ENCODE measurements at regions not wholly inside any gene's neighbourhood (a gene's known extent, or its start where the extent isn't known, plus 50 kb on each side); places are given as distances from the start of the nearest gene placed in this dataset.
"Not testable (repeated sequence)": the region's sequence is repeated elsewhere in the genome, so short reads cannot be mapped to it uniquely, and the experiment has no call there.

GRCh38 chr5:44532981-44533380 is 143.8 kb upstream of the FGF10 start:
- DNase-seq, result no peak
- ChIA-PET POLR2A (ENCODE audit: unreplicated experiment) (no interaction called here), CTCF (no interaction called here)
- Histone ChIP-seq H3K9me2 (replicated peaks; ENCODE audit: low read length) (no peaks in the 10 kb centered on the region), H3K9me3 (ENCODE audit: low read length) (no peaks in the 10 kb centered on the region), H3K27ac (ENCODE audit: low read length) (no peak overlapping the region), H3K9ac (ENCODE audit: low read length) (no peak overlapping the region), H3K36me3 (ENCODE audit: low read depth, low read length) (no peaks in the 10 kb centered on the region), H3K4me1 (ENCODE audit: insufficient read depth, low read length) (no peaks in the 10 kb centered on the region), H3F3A (ENCODE audit: low read length, unreplicated experiment) (no peaks in the 10 kb centered on the region), H3K4me2 (ENCODE audit: low read length) (no peak overlapping the region), H3K27me3 (ENCODE audit: low read length) (peaks cover 7% of the 10 kb centered on the region; the same call in 1 of the 2 replicates), H4K20me1 (ENCODE audit: low read length) (no peaks in the 10 kb centered on the region), H2AFZ (ENCODE audit: low read length) (no peak overlapping the region), H3K79me2 (ENCODE audit: low read length) (no peaks in the 10 kb centered on the region), H3K4me3 (ENCODE audit: low read length) (no peak overlapping the region)
- intact Hi-C loops (cut with micrococcal nuclease), result no loop called here
- ATAC-seq, result no peak
- no TSS peak for BruUV-seq (replicated peaks)
- no peak for TF ChIP-seq CTCF (conservative IDR thresholded peaks at IDR 0.05; ENCODE audit: low read depth, low read length)
- TF ChIP-seq EZH2 (IDR thresholded peaks at IDR 0.05; ENCODE audit: low read length, unreplicated experiment), result no peak
- no peak for TF ChIP-seq EZH2phosphoT487 (IDR thresholded peaks at IDR 0.05; ENCODE audit: borderline replicate concordance, low read length)

- H3K4me3 ChIP-seq (ENCODE audit: low read length); BruUV-seq (replicated peaks); H3K27ac ChIP-seq (ENCODE audit: low read length); H3K9me2 ChIP-seq (replicated peaks; ENCODE audit: low read length); H3K4me1 ChIP-seq (ENCODE audit: insufficient read depth, low read length); CTCF ChIA-PET; H3K36me3 ChIP-seq (ENCODE audit: low read depth, low read length); H3F3A ChIP-seq (ENCODE audit: low read length, unreplicated experiment); POLR2A ChIA-PET (ENCODE audit: unreplicated experiment); H3K79me2 ChIP-seq (ENCODE audit: low read length); H3K4me2 ChIP-seq (ENCODE audit: low read length); intact Hi-C loops (cut with micrococcal nuclease); H2AFZ ChIP-seq (ENCODE audit: low read length); H3K27me3 ChIP-seq (ENCODE audit: low read length); ATAC-seq; H3K9ac ChIP-seq (ENCODE audit: low read length); H4K20me1 ChIP-seq (ENCODE audit: low read length); DNase-seq; H3K9me3 ChIP-seq (ENCODE audit: low read length): not testable (repeated sequence)
Measured at GRCh38 chr5:44531756-44532155, 142.5 kb upstream of the FGF10 start.

- H3K27me3 ChIP-seq (ENCODE audit: low read length); POLR2A ChIA-PET (ENCODE audit: unreplicated experiment); H3K4me2 ChIP-seq (ENCODE audit: low read length): not testable (repeated sequence)
Measured at GRCh38 chr5:44530783-44531182, 141.6 kb upstream of the FGF10 start.

GRCh38 chr5:44511596-44511995 is 122.4 kb upstream of the FGF10 start:
- peaks cover 34% of the 10 kb centered on the region for H3K27me3 ChIP-seq (ENCODE audit: low read length)
- intact Hi-C loops (cut with micrococcal nuclease), result no loop called here
- H3K4me1 ChIP-seq (ENCODE audit: insufficient read depth, low read length), result no peaks in the 10 kb centered on the region
- POLR2A ChIA-PET (ENCODE audit: unreplicated experiment), result no interaction called here
- TF ChIP-seq CTCF (conservative IDR thresholded peaks at IDR 0.05; ENCODE audit: low read depth, low read length), result no peak
- no peak for TF ChIP-seq EZH2phosphoT487 (IDR thresholded peaks at IDR 0.05; ENCODE audit: borderline replicate concordance, low read length)
- TF ChIP-seq EZH2 (IDR thresholded peaks at IDR 0.05; ENCODE audit: low read length, unreplicated experiment), result no peak
- H3K27ac ChIP-seq (ENCODE audit: low read length), result no peak overlapping the region
- no peaks in the 10 kb centered on the region for H3K9me2 ChIP-seq (replicated peaks; ENCODE audit: low read length)
- ATAC-seq (no peak), DNase-seq (no peak)
- H3K4me3 ChIP-seq (ENCODE audit: low read length), result no peak overlapping the region
- no peaks in the 10 kb centered on the region for H3F3A ChIP-seq (ENCODE audit: low read length, unreplicated experiment)
- CTCF ChIA-PET, result no interaction called here
- no peaks in the 10 kb centered on the region for H3K79me2 ChIP-seq (ENCODE audit: low read length)
- H3K36me3 ChIP-seq (ENCODE audit: low read depth, low read length), result no peaks in the 10 kb centered on the region
- no peak overlapping the region for H3K9ac ChIP-seq (ENCODE audit: low read length)
- H3K4me2 ChIP-seq (ENCODE audit: low read length), result no peak overlapping the region
- no peaks in the 10 kb centered on the region for H4K20me1 ChIP-seq (ENCODE audit: low read length)
- BruUV-seq (replicated peaks), result no TSS peak
- H2AFZ ChIP-seq (ENCODE audit: low read length), result no peak overlapping the region
- no peaks in the 10 kb centered on the region for H3K9me3 ChIP-seq (ENCODE audit: low read length)

More at GRCh38 chr5:44530783-44531182, 141.6 kb upstream of the FGF10 start:
- BruUV-seq (replicated peaks); H3K4me1 ChIP-seq (ENCODE audit: insufficient read depth, low read length); DNase-seq; H2AFZ ChIP-seq (ENCODE audit: low read length); H4K20me1 ChIP-seq (ENCODE audit: low read length); H3K9me2 ChIP-seq (replicated peaks; ENCODE audit: low read length); H3K79me2 ChIP-seq (ENCODE audit: low read length); H3K36me3 ChIP-seq (ENCODE audit: low read depth, low read length); H3F3A ChIP-seq (ENCODE audit: low read length, unreplicated experiment); ATAC-seq; H3K9ac ChIP-seq (ENCODE audit: low read length); H3K9me3 ChIP-seq (ENCODE audit: low read length); intact Hi-C loops (cut with micrococcal nuclease); CTCF ChIA-PET; H3K27ac ChIP-seq (ENCODE audit: low read length); H3K4me3 ChIP-seq (ENCODE audit: low read length): not testable (repeated sequence)
